ENCODE measurements at regions not wholly inside any gene's neighbourhood (a gene's known extent, or its start where the extent isn't known, plus 50 kb on each side); places are given as distances from the start of the nearest gene placed in this dataset.

DNA sequence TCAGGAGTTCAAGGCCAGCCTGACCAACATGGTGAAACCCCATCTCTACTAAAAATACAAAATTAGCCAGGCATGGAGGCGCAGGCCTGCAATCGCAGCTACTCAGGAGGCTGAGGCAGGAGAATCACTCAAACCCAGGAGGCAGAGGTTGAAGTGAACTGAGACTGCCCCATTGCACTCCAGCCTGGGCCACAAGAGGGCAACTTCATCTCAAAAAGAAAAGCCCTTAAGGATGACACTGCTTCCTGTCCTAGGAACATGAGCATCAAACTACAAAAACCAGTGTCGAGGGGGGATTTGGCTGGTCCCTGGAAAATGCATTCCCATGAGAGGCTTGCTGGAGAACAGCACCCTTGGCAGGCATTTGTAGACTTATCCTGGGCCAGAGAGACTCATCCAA is 449.5 kb upstream of the PSMD7 start:
- TF ChIP-seq, protein P1, sequence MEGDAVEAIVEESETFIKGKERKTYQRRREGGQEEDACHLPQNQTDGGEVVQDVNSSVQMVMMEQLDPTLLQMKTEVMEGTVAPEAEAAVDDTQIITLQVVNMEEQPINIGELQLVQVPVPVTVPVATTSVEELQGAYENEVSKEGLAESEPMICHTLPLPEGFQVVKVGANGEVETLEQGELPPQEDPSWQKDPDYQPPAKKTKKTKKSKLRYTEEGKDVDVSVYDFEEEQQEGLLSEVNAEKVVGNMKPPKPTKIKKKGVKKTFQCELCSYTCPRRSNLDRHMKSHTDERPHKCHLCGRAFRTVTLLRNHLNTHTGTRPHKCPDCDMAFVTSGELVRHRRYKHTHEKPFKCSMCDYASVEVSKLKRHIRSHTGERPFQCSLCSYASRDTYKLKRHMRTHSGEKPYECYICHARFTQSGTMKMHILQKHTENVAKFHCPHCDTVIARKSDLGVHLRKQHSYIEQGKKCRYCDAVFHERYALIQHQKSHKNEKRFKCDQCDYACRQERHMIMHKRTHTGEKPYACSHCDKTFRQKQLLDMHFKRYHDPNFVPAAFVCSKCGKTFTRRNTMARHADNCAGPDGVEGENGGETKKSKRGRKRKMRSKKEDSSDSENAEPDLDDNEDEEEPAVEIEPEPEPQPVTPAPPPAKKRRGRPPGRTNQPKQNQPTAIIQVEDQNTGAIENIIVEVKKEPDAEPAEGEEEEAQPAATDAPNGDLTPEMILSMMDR (IDR thresholded peaks at IDR 0.05; ENCODE audit: low read depth, low read length): 0 out of 2 replicates have a peak, but pooled peaks have one; percentile 21
- TF ChIP-seq EZH2phosphoT487 (IDR thresholded peaks at IDR 0.05; ENCODE audit: low read depth): no peak
